Neural cell (in vitro differentiated cells): ENCODE measurements at regions not wholly inside any gene's neighbourhood (a gene's known extent, or its start where the extent isn't known, plus 50 kb on each side); places are given as distances from the start of the nearest gene placed in this dataset.

Experiments
- H2AFZ ChIP-seq: fragments of 200-600, 300-800 bp; sonication (generic), shearing (Covaris generic); 2 replicates; pipeline ENCODE4 v1.6.0; 2014; ENCODE audit warnings: low read depth, mild to moderate bottlenecking, antibody characterized with exemption, low read length, moderate library complexity
- H3F3A ChIP-seq: fragments of 200-600 bp; shearing (Covaris generic); 2 replicates; pipeline ENCODE4 v1.6.1; 2016; ENCODE audit warnings: mild to moderate bottlenecking, moderate library complexity, mixed read lengths, antibody characterized with exemption, low read length; ENCODE audit not compliant: insufficient read depth, poor library complexity, severe bottlenecking
- H3K27ac ChIP-seq: fragments of 200-600, 300-800 bp; sonication (generic), shearing (Covaris generic); 2 replicates; pipeline ENCODE4 v1.5.1; 2014; ENCODE audit warnings: mild to moderate bottlenecking, low read length, moderate library complexity
- H3K27me3 ChIP-seq: fragments of 300-800, 200-600 bp; sonication (generic), shearing (Covaris generic); 2 replicates; pipeline ENCODE4 v1.6.0; 2014; ENCODE audit warnings: mild to moderate bottlenecking, low read depth, low read length, moderate library complexity; ENCODE audit not compliant: insufficient read depth
- H3K36me3 ChIP-seq: fragments of 300-800, 200-600 bp; sonication (generic), shearing (Covaris generic); 2 replicates; pipeline ENCODE4 v1.5.1; 2014; ENCODE audit warnings: mild to moderate bottlenecking, antibody characterized with exemption, low read length, moderate library complexity; ENCODE audit not compliant: insufficient read depth
- H3K4me2 ChIP-seq: fragments of 300-800, 200-600 bp; sonication (generic), shearing (Covaris generic); 2 replicates; pipeline ENCODE4 v1.6.0; 2014; ENCODE audit warnings: mild to moderate bottlenecking, low read length
- H3K4me3 ChIP-seq: fragments of 300-800, 200-600 bp; sonication (generic), shearing (Covaris generic); 2 replicates; pipeline ENCODE4 v1.5.1; 2014; ENCODE audit warnings: mild to moderate bottlenecking, low read length, moderate library complexity
- H3K79me2 ChIP-seq: fragments of 200-600 bp; shearing (Covaris generic); replicated peaks from 2 replicates; pipeline ENCODE4 v1.6.0; 2014; ENCODE audit warnings: mild to moderate bottlenecking, low read length, moderate library complexity; ENCODE audit not compliant: insufficient read depth
- H3K9ac ChIP-seq: fragments of 300-800, 200-600 bp; sonication (generic), shearing (Covaris generic); 2 replicates; pipeline ENCODE4 v1.6.1; 2016; ENCODE audit warnings: mild to moderate bottlenecking, low read length, mixed read lengths
- H3K9me2 ChIP-seq: fragments of 200-600 bp; shearing (Covaris generic); 2 replicates; pipeline ENCODE4 v1.6.1; 2016; ENCODE audit warnings: mild to moderate bottlenecking, low read length, mixed read lengths; ENCODE audit not compliant: insufficient read depth
- H3K9me3 ChIP-seq: fragments of 200-600, 300-800 bp; sonication (generic), shearing (Covaris generic); 2 replicates; pipeline ENCODE4 v1.6.1; 2016; ENCODE audit warnings: mild to moderate bottlenecking, mixed run types, low read length, moderate library complexity, mixed read lengths
- H4K20me1 ChIP-seq: fragments of 200-600 bp; shearing (Covaris generic); 2 replicates; pipeline ENCODE4 v1.6.1; 2016; ENCODE audit warnings: mild to moderate bottlenecking, mixed run types; ENCODE audit not compliant: insufficient read depth
- EP300 ChIP-seq: fragments of 450-650 bp; conservative IDR thresholded peaks from 2 replicates; pipeline ENCODE4 v1.6.1; 2014; ENCODE audit warnings: antibody characterized with exemption, mild to moderate bottlenecking, moderate library complexity; ENCODE audit not compliant: poor library complexity, severe bottlenecking
- MXI1 ChIP-seq: fragments of 450-650 bp; conservative IDR thresholded peaks from 2 replicates; pipeline ENCODE4 v1.6.1; 2014; ENCODE audit warnings: antibody characterized with exemption, mild to moderate bottlenecking; ENCODE audit not compliant: poor library complexity, severe bottlenecking
- POLR2AphosphoS5 ChIP-seq: IDR thresholded peaks from 2 replicates; pipeline ENCODE4 v1.6.1; 2012
- SMC3 ChIP-seq: fragments of 450-650 bp; conservative IDR thresholded peaks from 2 replicates; pipeline ENCODE4 v1.6.1; 2014; ENCODE audit warnings: antibody characterized with exemption, mild to moderate bottlenecking, moderate library complexity; ENCODE audit not compliant: poor library complexity
- TAF1 ChIP-seq: IDR thresholded peaks from 2 replicates; pipeline ENCODE4 v1.6.1; 2012; ENCODE audit warnings: low read depth
- TF ChIP-seq, protein P1 (sequence below): fragments of 450-650 bp; IDR thresholded peaks from 2 replicates; pipeline ENCODE4 v1.5.1; 2014; ENCODE audit warnings: antibody characterized with exemption, mild to moderate bottlenecking, moderate library complexity; ENCODE audit not compliant: poor library complexity, severe bottlenecking
- TF ChIP-seq, protein P2 (sequence below): IDR thresholded peaks from 2 replicates; pipeline ENCODE4 v1.6.1; 2012; ENCODE audit warnings: borderline replicate concordance

DNA sequence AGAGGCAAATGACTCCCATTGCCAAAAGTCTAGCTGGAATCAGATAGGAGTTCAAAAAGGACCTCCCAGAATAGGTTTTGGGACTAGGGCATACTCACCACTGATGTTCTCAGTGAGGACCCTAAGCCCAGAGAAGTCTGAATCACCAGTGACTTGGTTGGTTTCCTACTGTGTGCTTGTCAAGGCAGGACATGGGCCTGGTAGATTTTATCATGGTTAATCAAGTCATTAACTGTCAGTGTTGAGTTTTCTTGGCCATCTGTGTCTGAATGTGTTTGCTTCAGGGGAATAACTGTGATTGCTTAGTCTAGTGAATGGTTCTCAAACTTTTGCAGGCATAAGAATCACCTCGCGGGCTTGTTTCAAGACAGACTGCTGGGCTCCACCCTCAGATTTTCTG is 99.0 kb upstream of the GDNF start:
- no peak overlapping the region for H2AFZ ChIP-seq
- H3K4me3 ChIP-seq: no peak overlapping the region
- H3K79me2 ChIP-seq: no peaks in the 10 kb centered on the region
- H3K36me3 ChIP-seq: no peaks in the 10 kb centered on the region
- no peaks in the 10 kb centered on the region for H3K9me2 ChIP-seq
- H3K9me3 ChIP-seq: no peaks in the 10 kb centered on the region
- H3F3A ChIP-seq: no peaks in the 10 kb centered on the region
- H3K9ac ChIP-seq: no peak overlapping the region
- H3K4me2 ChIP-seq: no peak overlapping the region
- H3K27me3 ChIP-seq: no peaks in the 10 kb centered on the region
- H3K27ac ChIP-seq: no peak overlapping the region
- no peaks in the 10 kb centered on the region for H4K20me1 ChIP-seq
- TF ChIP-seq EP300: no peak

DNA sequence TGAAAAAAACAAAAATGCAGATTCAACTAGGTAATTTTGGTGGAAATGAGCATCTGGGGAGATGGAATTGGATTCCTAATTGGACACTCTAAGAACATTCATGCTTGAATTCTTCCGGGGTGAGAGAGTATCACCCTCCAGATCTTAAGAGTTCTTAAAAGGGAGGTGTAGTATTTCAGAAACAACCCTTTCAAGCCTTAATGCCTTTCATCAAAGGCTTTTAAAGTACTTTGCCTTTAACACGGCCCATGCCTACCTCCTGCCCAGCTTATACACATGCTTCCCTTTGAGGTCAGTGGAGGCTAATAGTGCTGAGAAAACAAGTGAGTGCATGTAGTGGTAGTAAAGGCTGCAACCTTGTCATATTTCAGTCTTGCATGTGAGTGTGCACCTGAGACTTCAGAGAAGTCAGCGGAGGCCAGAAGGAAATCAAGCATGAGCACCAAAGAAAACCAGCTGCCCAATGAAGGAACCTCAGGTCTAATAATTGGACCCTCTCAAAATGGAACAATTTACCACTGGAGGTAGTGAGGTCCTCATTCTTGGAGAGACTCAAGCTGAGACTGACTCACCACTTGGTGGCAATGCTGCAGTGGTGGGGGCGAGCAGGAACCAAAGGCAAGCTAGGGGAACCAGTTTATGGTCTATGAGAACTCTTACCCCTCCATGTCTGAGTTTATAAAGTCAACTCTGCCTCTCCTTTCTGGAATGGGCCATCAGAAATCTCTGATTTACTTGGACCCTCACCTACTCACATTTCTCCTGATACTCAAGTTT is 98.4 kb upstream of the GDNF start:
- Histone ChIP-seq H3K9me3 (no peaks in the 10 kb centered on the region), H3K9ac (no peak overlapping the region), H3K27me3 (no peaks in the 10 kb centered on the region), H3K36me3 (no peaks in the 10 kb centered on the region), H3K27ac (no peak overlapping the region), H4K20me1 (no peaks in the 10 kb centered on the region), H3K9me2 (no peaks in the 10 kb centered on the region), H3K79me2 (no peaks in the 10 kb centered on the region), H3F3A (no peaks in the 10 kb centered on the region), H3K4me2 (no peak overlapping the region), H3K4me3 (no peak overlapping the region), H2AFZ (no peak overlapping the region)
- TF ChIP-seq POLR2AphosphoS5 (no peak), TAF1 (no peak)

DNA sequence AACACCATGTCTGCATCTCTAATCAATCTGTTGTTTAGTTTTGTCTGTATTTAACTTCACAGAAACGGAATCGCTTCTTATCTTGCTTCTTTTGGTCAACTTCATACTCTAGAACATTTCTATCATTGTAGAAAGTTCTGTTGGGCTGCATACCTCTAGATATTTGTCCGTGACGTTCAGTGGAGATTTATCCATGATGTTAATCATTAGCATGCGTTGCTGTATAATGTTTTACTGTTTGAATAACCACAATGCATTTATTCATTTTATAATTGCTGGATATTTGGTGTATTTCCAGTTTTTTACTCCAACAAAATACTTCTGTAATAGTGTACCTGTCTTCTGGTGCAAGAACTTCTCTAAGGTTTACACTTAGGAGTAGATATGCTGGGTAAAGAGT is 96.2 kb upstream of the GDNF start:
- Histone ChIP-seq H2AFZ (no peak overlapping the region), H3K27ac (no peak overlapping the region), H3K9me2 (no peaks in the 10 kb centered on the region), H4K20me1 (no peaks in the 10 kb centered on the region), H3K9me3 (no peaks in the 10 kb centered on the region), H3K36me3 (no peaks in the 10 kb centered on the region), H3K27me3 (no peaks in the 10 kb centered on the region), H3F3A (no peaks in the 10 kb centered on the region), H3K79me2 (no peaks in the 10 kb centered on the region), H3K4me3 (no peak overlapping the region), H3K9ac (no peak overlapping the region), H3K4me2 (no peak overlapping the region)
- no peak for TF ChIP-seq SMC3
- no peak for TF ChIP-seq EP300
- no peak for TF ChIP-seq MXI1
- TF ChIP-seq, protein P1, sequence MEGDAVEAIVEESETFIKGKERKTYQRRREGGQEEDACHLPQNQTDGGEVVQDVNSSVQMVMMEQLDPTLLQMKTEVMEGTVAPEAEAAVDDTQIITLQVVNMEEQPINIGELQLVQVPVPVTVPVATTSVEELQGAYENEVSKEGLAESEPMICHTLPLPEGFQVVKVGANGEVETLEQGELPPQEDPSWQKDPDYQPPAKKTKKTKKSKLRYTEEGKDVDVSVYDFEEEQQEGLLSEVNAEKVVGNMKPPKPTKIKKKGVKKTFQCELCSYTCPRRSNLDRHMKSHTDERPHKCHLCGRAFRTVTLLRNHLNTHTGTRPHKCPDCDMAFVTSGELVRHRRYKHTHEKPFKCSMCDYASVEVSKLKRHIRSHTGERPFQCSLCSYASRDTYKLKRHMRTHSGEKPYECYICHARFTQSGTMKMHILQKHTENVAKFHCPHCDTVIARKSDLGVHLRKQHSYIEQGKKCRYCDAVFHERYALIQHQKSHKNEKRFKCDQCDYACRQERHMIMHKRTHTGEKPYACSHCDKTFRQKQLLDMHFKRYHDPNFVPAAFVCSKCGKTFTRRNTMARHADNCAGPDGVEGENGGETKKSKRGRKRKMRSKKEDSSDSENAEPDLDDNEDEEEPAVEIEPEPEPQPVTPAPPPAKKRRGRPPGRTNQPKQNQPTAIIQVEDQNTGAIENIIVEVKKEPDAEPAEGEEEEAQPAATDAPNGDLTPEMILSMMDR: no peak
- TF ChIP-seq POLR2AphosphoS5: no peak
- TF ChIP-seq, protein P2, sequence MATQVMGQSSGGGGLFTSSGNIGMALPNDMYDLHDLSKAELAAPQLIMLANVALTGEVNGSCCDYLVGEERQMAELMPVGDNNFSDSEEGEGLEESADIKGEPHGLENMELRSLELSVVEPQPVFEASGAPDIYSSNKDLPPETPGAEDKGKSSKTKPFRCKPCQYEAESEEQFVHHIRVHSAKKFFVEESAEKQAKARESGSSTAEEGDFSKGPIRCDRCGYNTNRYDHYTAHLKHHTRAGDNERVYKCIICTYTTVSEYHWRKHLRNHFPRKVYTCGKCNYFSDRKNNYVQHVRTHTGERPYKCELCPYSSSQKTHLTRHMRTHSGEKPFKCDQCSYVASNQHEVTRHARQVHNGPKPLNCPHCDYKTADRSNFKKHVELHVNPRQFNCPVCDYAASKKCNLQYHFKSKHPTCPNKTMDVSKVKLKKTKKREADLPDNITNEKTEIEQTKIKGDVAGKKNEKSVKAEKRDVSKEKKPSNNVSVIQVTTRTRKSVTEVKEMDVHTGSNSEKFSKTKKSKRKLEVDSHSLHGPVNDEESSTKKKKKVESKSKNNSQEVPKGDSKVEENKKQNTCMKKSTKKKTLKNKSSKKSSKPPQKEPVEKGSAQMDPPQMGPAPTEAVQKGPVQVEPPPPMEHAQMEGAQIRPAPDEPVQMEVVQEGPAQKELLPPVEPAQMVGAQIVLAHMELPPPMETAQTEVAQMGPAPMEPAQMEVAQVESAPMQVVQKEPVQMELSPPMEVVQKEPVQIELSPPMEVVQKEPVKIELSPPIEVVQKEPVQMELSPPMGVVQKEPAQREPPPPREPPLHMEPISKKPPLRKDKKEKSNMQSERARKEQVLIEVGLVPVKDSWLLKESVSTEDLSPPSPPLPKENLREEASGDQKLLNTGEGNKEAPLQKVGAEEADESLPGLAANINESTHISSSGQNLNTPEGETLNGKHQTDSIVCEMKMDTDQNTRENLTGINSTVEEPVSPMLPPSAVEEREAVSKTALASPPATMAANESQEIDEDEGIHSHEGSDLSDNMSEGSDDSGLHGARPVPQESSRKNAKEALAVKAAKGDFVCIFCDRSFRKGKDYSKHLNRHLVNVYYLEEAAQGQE: no peak
